ENCODE measurements at regions not wholly inside any gene's neighbourhood (a gene's known extent, or its start where the extent isn't known, plus 50 kb on each side); places are given as distances from the start of the nearest gene placed in this dataset.
"Not testable (repeated sequence)": the region's sequence is repeated elsewhere in the genome, so short reads cannot be mapped to it uniquely, and the experiment has no call there.

DNA sequence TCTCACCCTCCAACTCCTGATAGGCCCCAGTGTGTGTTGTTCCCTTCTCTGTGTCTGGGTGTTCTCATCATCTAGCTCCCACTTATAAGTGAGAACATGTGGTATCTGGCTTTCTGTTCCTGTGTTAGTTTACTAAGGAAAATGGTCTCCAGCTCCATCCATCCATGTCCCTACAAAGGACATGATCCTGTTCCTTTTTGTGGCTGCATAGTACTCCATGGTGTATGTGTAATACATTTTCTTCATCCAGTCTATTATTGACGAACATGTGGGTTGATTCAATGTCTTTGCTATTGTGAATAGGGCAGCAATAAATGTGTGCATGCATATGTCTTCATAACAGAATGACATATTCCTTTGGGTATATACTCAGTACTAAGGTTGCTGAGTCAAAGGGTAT lies 1397.0 kb downstream of the UQCRFS1 start (continued):
- no peak for TF ChIP-seq YBX1 (IDR thresholded peaks at IDR 0.05)
- TF ChIP-seq ZSCAN29 (IDR thresholded peaks at IDR 0.05), result no peak
- TF ChIP-seq IRF3 (IDR thresholded peaks at IDR 0.05), result no peak
- TF ChIP-seq ZBTB4 (CRISPR knock-in tag; IDR thresholded peaks at IDR 0.05), result no peak

- RAD21 ChIA-PET (ENCODE audit: unreplicated experiment); H3K9me3 ChIP-seq (replicated peaks; ENCODE audit: control insufficient read depth, insufficient read depth, low read length); CTCF ChIA-PET; H3K9ac ChIP-seq (ENCODE audit: control insufficient read depth, insufficient read depth, low read length); H3K4me3 ChIP-seq; BruUV-seq (replicated peaks); H3K36me3 ChIP-seq (ENCODE audit: control insufficient read depth in 2 of 2, insufficient read depth in 2 of 2, low read length in 1 of 2); H2AFZ ChIP-seq (ENCODE audit: control insufficient read depth, low read depth, low read length); FAIRE-seq; DNase-seq (ENCODE audit: low read depth, low spot score); H3K27ac ChIP-seq (ENCODE audit: control insufficient read depth, insufficient read depth); H4K20me1 ChIP-seq (ENCODE audit: control insufficient read depth, insufficient read depth); intact Hi-C loops (cut with micrococcal nuclease; ENCODE audit: unreplicated experiment); POLR2A ChIA-PET; H3K4me1 ChIP-seq (ENCODE audit: control insufficient read depth, insufficient read depth, low read length); in situ Hi-C loops (cut with MboI); H3K4me2 ChIP-seq (ENCODE audit: control insufficient read depth, insufficient read depth); H3K27me3 ChIP-seq (replicated peaks in 1 of 2; ENCODE audit: control insufficient read depth in 2 of 2, insufficient read depth in 2 of 2, low read length in 1 of 2); ATAC-seq; H3K79me2 ChIP-seq (ENCODE audit: control insufficient read depth, insufficient read depth, low read length); SMC1A ChIA-PET (ENCODE audit: uncharacterized antibody, unreplicated experiment): not testable (repeated sequence)
- WGBS (ENCODE audit: insufficient coverage, insufficient replicate concordance, low lambda C conversion rate, missing lambda C conversion rate), result 92% methylated on average over 3 of the region's 4 CpGs
Measured at GRCh38 chr19:27814834-27815233, 1398.1 kb downstream of the UQCRFS1 start.

- BruUV-seq (replicated peaks); H4K20me1 ChIP-seq (ENCODE audit: control insufficient read depth, insufficient read depth); H3K9me3 ChIP-seq (replicated peaks; ENCODE audit: control insufficient read depth, insufficient read depth, low read length); H3K4me2 ChIP-seq (ENCODE audit: control insufficient read depth, insufficient read depth); H3K36me3 ChIP-seq (ENCODE audit: control insufficient read depth in 2 of 2, insufficient read depth in 2 of 2, low read length in 1 of 2); DNase-seq (ENCODE audit: low read depth, low spot score); RAD21 ChIA-PET (ENCODE audit: unreplicated experiment); H2AFZ ChIP-seq (ENCODE audit: control insufficient read depth, low read depth, low read length); H3K4me1 ChIP-seq (ENCODE audit: control insufficient read depth, insufficient read depth, low read length); H3K4me3 ChIP-seq; H3K79me2 ChIP-seq (ENCODE audit: control insufficient read depth, insufficient read depth, low read length); FAIRE-seq; intact Hi-C loops (cut with micrococcal nuclease; ENCODE audit: unreplicated experiment); CTCF ChIA-PET; H3K27me3 ChIP-seq (replicated peaks in 1 of 2; ENCODE audit: control insufficient read depth in 2 of 2, insufficient read depth in 2 of 2, low read length in 1 of 2); H3K9ac ChIP-seq (ENCODE audit: control insufficient read depth, insufficient read depth, low read length); SMC1A ChIA-PET (ENCODE audit: uncharacterized antibody, unreplicated experiment); POLR2A ChIA-PET; in situ Hi-C loops (cut with MboI); H3K27ac ChIP-seq (ENCODE audit: control insufficient read depth, insufficient read depth); ATAC-seq: not testable (repeated sequence)
- 100% methylated on average over 3 of the region's 3 CpGs for WGBS (ENCODE audit: insufficient coverage, insufficient replicate concordance, low lambda C conversion rate, missing lambda C conversion rate)
Measured at GRCh38 chr19:27814274-27814673, 1398.7 kb downstream of the UQCRFS1 start.
